ENCODE measurements at regions not wholly inside any gene's neighbourhood (a gene's known extent, or its start where the extent isn't known, plus 50 kb on each side); places are given as distances from the start of the nearest gene placed in this dataset.

- DNase-seq (ENCODE audit: low read depth in 2 of 2), result no peak
These were observed 78.5 kb upstream of the PCBD1 start for GRCh38 chr10:70966646-70967553.

GRCh38 chr10:70967591-70968587 lies 79.5 kb upstream of the PCBD1 start:
- no peak for DNase-seq (ENCODE audit: low read depth in 2 of 2)

GRCh38 chr10:70969188-70969587 lies 80.8 kb upstream of the PCBD1 start:
- DNase-seq (ENCODE audit: low read depth in 2 of 2), result no peak

- no peak for DNase-seq (ENCODE audit: low read depth in 2 of 2)
These were observed 82.5 kb upstream of the PCBD1 start for GRCh38 chr10:70970830-70971229.

- DNase-seq (ENCODE audit: low read depth in 2 of 2), result no peak
These were observed 84.9 kb upstream of the PCBD1 start for GRCh38 chr10:70973275-70973674.

- DNase-seq (ENCODE audit: low read depth in 2 of 2), result no peak
These were observed 86.1 kb upstream of the PCBD1 start for GRCh38 chr10:70974351-70974901.

- no peak for DNase-seq (ENCODE audit: low read depth in 2 of 2)
These were observed 86.6 kb upstream of the PCBD1 start for GRCh38 chr10:70974920-70975319.

GRCh38 chr10:70976063-70976695 lies 87.8 kb upstream of the PCBD1 start:
- no peak for DNase-seq (ENCODE audit: low read depth in 2 of 2)

GRCh38 chr10:70977625-70978024 lies 89.3 kb upstream of the PCBD1 start:
- DNase-seq (ENCODE audit: low read depth in 2 of 2), result no peak

- DNase-seq (ENCODE audit: low read depth in 2 of 2), result no peak
These were observed 89.8 kb upstream of the PCBD1 start for GRCh38 chr10:70978181-70978580.

GRCh38 chr10:70978816-70979480 lies 90.6 kb upstream of the PCBD1 start:
- no peak for DNase-seq (ENCODE audit: low read depth in 2 of 2)

- no peak for DNase-seq (ENCODE audit: low read depth in 2 of 2)
These were observed 92.3 kb upstream of the PCBD1 start for GRCh38 chr10:70980687-70981086.

GRCh38 chr10:70981171-70981836 lies 92.9 kb upstream of the PCBD1 start:
- no peak for DNase-seq (ENCODE audit: low read depth in 2 of 2)

- no peak for DNase-seq (ENCODE audit: low read depth in 2 of 2)
These were observed 93.6 kb upstream of the PCBD1 start for GRCh38 chr10:70981936-70982335.

GRCh38 chr10:70982443-70982842 lies 94.1 kb upstream of the PCBD1 start:
- DNase-seq (ENCODE audit: low read depth in 2 of 2), result no peak

- no peak for DNase-seq (ENCODE audit: low read depth in 2 of 2)
These were observed 96.8 kb upstream of the PCBD1 start for GRCh38 chr10:70984986-70985722.

- DNase-seq (ENCODE audit: low read depth in 2 of 2), result no peak
These were observed 97.7 kb upstream of the PCBD1 start for GRCh38 chr10:70985824-70986622.

- DNase-seq (ENCODE audit: low read depth in 2 of 2), result no peak
These were observed 98.2 kb upstream of the PCBD1 start for GRCh38 chr10:70986623-70986950.

Measured in fibroblast of skin of left biceps (primary cell).